Nephron progenitor cell (in vitro differentiated cells): ENCODE measurements at regions not wholly inside any gene's neighbourhood (a gene's known extent, or its start where the extent isn't known, plus 50 kb on each side); places are given as distances from the start of the nearest gene placed in this dataset.

ENCODE experiments used
- DNase-seq: peaks from one replicate; pipeline ENCODE4 v3.0.0; 2021
- H3K27ac Mint-ChIP-seq: 2 replicates; pipeline ENCODE4 v1.8.0; 2021; ENCODE audit warnings: mild to moderate bottlenecking, moderate library complexity, mixed read lengths
- H3K27me3 Mint-ChIP-seq: 2 replicates; pipeline ENCODE4 v1.8.0; 2021; ENCODE audit warnings: mild to moderate bottlenecking, low read depth, mixed read lengths; ENCODE audit not compliant: poor library complexity
- H3K36me3 Mint-ChIP-seq: 2 replicates; pipeline ENCODE4 v1.8.0; 2021; ENCODE audit warnings: low read depth, mixed read lengths
- H3K4me1 Mint-ChIP-seq: 2 replicates; pipeline ENCODE4 v1.8.0; 2021; ENCODE audit warnings: mixed read lengths
- H3K4me3 Mint-ChIP-seq: 2 replicates; pipeline ENCODE4 v1.8.0; 2021; ENCODE audit warnings: mild to moderate bottlenecking, moderate library complexity, mixed read lengths
- H3K9me3 Mint-ChIP-seq: 2 replicates; pipeline ENCODE4 v1.8.0; 2021; ENCODE audit warnings: mild to moderate bottlenecking, moderate library complexity, mixed read lengths
- CTCF ChIP-seq: fragments of 200-600 bp; sonication (generic); IDR thresholded peaks from 2 replicates; pipeline ENCODE4 v1.5.0; 2021; ENCODE audit warnings: antibody characterized with exemption

GRCh38 chr6:76843054-76843822, 620.1 kb downstream of the HTR1B start:
- H3K4me1 Mint-ChIP-seq = no peaks in the 10 kb centered on the region
- no peak for TF ChIP-seq CTCF

GRCh38 chr6:76840865-76841264, 622.4 kb downstream of the HTR1B start:
- no peak for DNase-seq
- Mint-ChIP-seq H3K27ac (no peak overlapping the region), H3K27me3 (peaks cover 3% of the 10 kb centered on the region), H3K4me3 (no peak overlapping the region), H3K4me1 (no peaks in the 10 kb centered on the region), H3K36me3 (no peaks in the 10 kb centered on the region), H3K9me3 (peaks cover 14% of the 10 kb centered on the region)
- no peak for TF ChIP-seq CTCF

More at GRCh38 chr6:76843054-76843822, 620.1 kb downstream of the HTR1B start:
- no peak for DNase-seq
- no peaks in the 10 kb centered on the region for H3K27me3 Mint-ChIP-seq
- H3K9me3 Mint-ChIP-seq = peaks cover 38% of the 10 kb centered on the region
- no peak overlapping the region for H3K27ac Mint-ChIP-seq
- H3K4me3 Mint-ChIP-seq = no peak overlapping the region
- peaks cover 14% of the 10 kb centered on the region for H3K36me3 Mint-ChIP-seq

- Mint-ChIP-seq H3K36me3 (no peaks in the 10 kb centered on the region), H3K9me3 (peaks cover 7% of the 10 kb centered on the region), H3K4me1 (no peaks in the 10 kb centered on the region), H3K27ac (no peak overlapping the region), H3K27me3 (peaks cover 3% of the 10 kb centered on the region), H3K4me3 (no peak overlapping the region)
- DNase-seq = no peak
- TF ChIP-seq CTCF = no peak
Measured at GRCh38 chr6:76840041-76840745, 623.1 kb downstream of the HTR1B start.

GRCh38 chr6:76839505-76839904, 623.8 kb downstream of the HTR1B start:
- H3K27ac Mint-ChIP-seq = no peak overlapping the region
- H3K4me3 Mint-ChIP-seq = no peak overlapping the region
- H3K27me3 Mint-ChIP-seq = peaks cover 3% of the 10 kb centered on the region
- peaks cover 5% of the 10 kb centered on the region for H3K9me3 Mint-ChIP-seq
- DNase-seq = no peak
- TF ChIP-seq CTCF = no peak
- H3K36me3 Mint-ChIP-seq = no peaks in the 10 kb centered on the region
- no peaks in the 10 kb centered on the region for H3K4me1 Mint-ChIP-seq

GRCh38 chr6:76837564-76837963, 625.7 kb downstream of the HTR1B start:
- Mint-ChIP-seq H3K9me3 (no peaks in the 10 kb centered on the region), H3K27ac (no peak overlapping the region), H3K4me1 (no peaks in the 10 kb centered on the region), H3K4me3 (no peak overlapping the region), H3K27me3 (peaks cover 3% of the 10 kb centered on the region), H3K36me3 (no peaks in the 10 kb centered on the region)
- no peak for TF ChIP-seq CTCF
- DNase-seq = no peak
